GM19467 (cell line): ENCODE measurements at regions not wholly inside any gene's neighbourhood (a gene's known extent, or its start where the extent isn't known, plus 50 kb on each side); places are given as distances from the start of the nearest gene placed in this dataset.

ENCODE experiments used
- ATAC-seq: cut with Tn5 transposase; IDR thresholded peaks from one replicate; pipeline ENCODE4 v1.9.1; 2021; ENCODE audit warnings: mild to moderate bottlenecking, moderate library complexity; ENCODE audit not compliant: unreplicated experiment

- no peak for ATAC-seq
These were observed 359.6 kb downstream of the UTRN start for GRCh38 chr6:144644776-144645175.

- ATAC-seq = no peak
These were observed 361.2 kb downstream of the UTRN start for GRCh38 chr6:144646093-144647056.

GRCh38 chr6:144647406-144647964, 362.4 kb downstream of the UTRN start:
- ATAC-seq = no peak

- ATAC-seq = no peak
These were observed 363.0 kb downstream of the UTRN start for GRCh38 chr6:144647971-144648651.

GRCh38 chr6:144649085-144649484, 363.9 kb downstream of the UTRN start:
- no peak for ATAC-seq

GRCh38 chr6:144651234-144651633, 366.1 kb downstream of the UTRN start:
- ATAC-seq = no peak

GRCh38 chr6:144652292-144652891, 367.3 kb downstream of the UTRN start:
- no peak for ATAC-seq

GRCh38 chr6:144653885-144654505, 368.9 kb downstream of the UTRN start:
- ATAC-seq = peak; percentile 83

- no peak for ATAC-seq
These were observed 369.4 kb downstream of the UTRN start for GRCh38 chr6:144654506-144654905.

GRCh38 chr6:144655376-144655775, 370.2 kb downstream of the UTRN start:
- ATAC-seq = no peak

- no peak for ATAC-seq
These were observed 372.6 kb downstream of the UTRN start for GRCh38 chr6:144657691-144658090.

- ATAC-seq = peak; percentile 66
These were observed 374.4 kb downstream of the UTRN start for GRCh38 chr6:144659202-144660182.

GRCh38 chr6:144660561-144661115, 375.5 kb downstream of the UTRN start:
- ATAC-seq = no peak

- no peak for ATAC-seq
These were observed 376.1 kb downstream of the UTRN start for GRCh38 chr6:144661116-144661806.

- no peak for ATAC-seq
These were observed 377.8 kb downstream of the UTRN start for GRCh38 chr6:144662812-144663365.

- no peak for ATAC-seq
These were observed 379.1 kb downstream of the UTRN start for GRCh38 chr6:144664281-144664680.

- no peak for ATAC-seq
These were observed 379.8 kb downstream of the UTRN start for GRCh38 chr6:144664947-144665346.

GRCh38 chr6:144665932-144666450, 380.9 kb downstream of the UTRN start:
- no peak for ATAC-seq
